Kidney (tissue), 13 donors: ENCODE measurements at regions not wholly inside any gene's neighbourhood (a gene's known extent, or its start where the extent isn't known, plus 50 kb on each side); places are given as distances from the start of the nearest gene placed in this dataset.

Experiments
- DNase-seq, 5 donors: peaks; one replicate each; pipeline ENCODE4 v3.0.0-alpha.2; 2013 to 2020
- FAIRE-seq: peaks from 2 replicates; lab custom pipeline; 2012; peaks lifted over from hg19 to GRCh38; lab: Jason Lieb, UNC
- H3K27ac ChIP-seq, 2 donors: one replicate each; pipeline ENCODE4 v1.7.0; 2013; ENCODE audit warnings: low read depth in 2 of 2, low read length in 2 of 2, inconsistent platforms in 1 of 2
- H3K27me3 ChIP-seq: one replicate; pipeline ENCODE4 v1.7.1; 2013; ENCODE audit warnings: low read length, inconsistent platforms; ENCODE audit not compliant: control insufficient read depth, insufficient read depth
- H3K36me3 ChIP-seq, 3 donors: one replicate each; pipeline versions ENCODE4 v1.7.0 to v1.7.1; 2013; ENCODE audit warnings: low read length in 3 of 3, control low read depth in 1 of 3, inconsistent platforms in 1 of 3; ENCODE audit not compliant: insufficient read depth in 3 of 3, control insufficient read depth in 2 of 3
- H3K4me1 ChIP-seq, 3 donors: one replicate each; pipeline versions ENCODE4 v1.7.0 to v1.7.1; 2013; ENCODE audit warnings: low read length in 3 of 3, inconsistent platforms in 1 of 3, low read depth in 1 of 3; ENCODE audit not compliant: control insufficient read depth in 2 of 3, insufficient read depth in 2 of 3
- H3K4me3 ChIP-seq, 3 donors: one replicate each; pipeline versions ENCODE4 v1.7.0 to v1.8.1; 2013; ENCODE audit warnings: low read length in 3 of 3, control low read depth in 1 of 3, inconsistent platforms in 1 of 3
- H3K9ac ChIP-seq, 3 donors: one replicate each; pipeline versions ENCODE4 v1.7.0 to v1.7.1; 2013; ENCODE audit warnings: low read length in 3 of 3, control low read depth in 1 of 3, inconsistent platforms in 1 of 3
- H3K9me3 ChIP-seq, 3 donors: one replicate each; pipeline versions ENCODE4 v1.7.0 to v1.7.1; 2013; ENCODE audit warnings: low read length in 3 of 3, control low read depth in 1 of 3, inconsistent platforms in 1 of 3; ENCODE audit not compliant: control insufficient read depth in 2 of 3, insufficient read depth in 1 of 3
- CTCF ChIP-seq: IDR thresholded peaks from 3 replicates; pipeline ENCODE4 v1.5.1; 2012; ENCODE audit warnings: mild to moderate bottlenecking, moderate library complexity, borderline replicate concordance; ENCODE audit not compliant: insufficient read depth; ENCODE audit errors: extremely low read depth
- intact Hi-C: fragments of 100-400 bp; cut with DNase I; formaldehyde crosslinking; loops from one replicate; pipeline ENCODE4 v1.11.1; 2022
- donor health status: control.
- donor health status: control.
- donor health status: control.
- donor health status: control.
- donor health status: control.
- donor health status: DM: yes; HTN: yes; CAD: no.
- donor health status: Normal renal cell carcinoma (clear cell type).

- Histone ChIP-seq H3K9ac (no peak overlapping the region), H3K9me3 (no peaks in the 10 kb centered on the region), H3K4me1 (peaks cover 0 to 3% (median 0%) of the 10 kb centered on the region in 3 donors), H3K27ac (no peak overlapping the region), H3K36me3 (no peaks in the 10 kb centered on the region), H3K27me3 (peaks cover 3% of the 10 kb centered on the region), H3K4me3 (no peak overlapping the region)
- no peak for FAIRE-seq
- TF ChIP-seq CTCF: no peak
- intact Hi-C loops: no loop called here
- DNase-seq: no peak
Observed at GRCh38 chr5:2391566-2391965, 359.9 kb downstream of the IRX2 start.

DNA sequence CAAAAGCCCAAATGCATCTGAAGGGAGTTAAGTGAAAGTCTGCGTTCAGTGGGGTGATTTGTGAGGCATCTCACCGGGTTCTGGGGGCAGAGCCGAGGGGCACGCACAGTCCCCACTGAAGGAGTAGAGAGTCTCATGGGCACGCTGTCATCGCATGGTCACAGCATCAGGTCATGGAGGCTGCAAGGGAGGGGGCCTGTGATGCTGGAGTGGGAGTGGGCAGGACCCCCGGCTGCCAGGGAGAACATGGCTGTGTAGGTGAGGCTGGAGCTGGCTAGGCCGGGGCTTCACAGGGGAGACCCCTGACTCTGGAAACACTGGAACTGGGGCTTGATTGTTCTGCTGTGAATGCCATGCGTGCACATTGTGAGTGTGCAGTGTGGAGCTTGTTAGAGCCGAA is 360.5 kb downstream of the IRX2 start:
- no peaks in the 10 kb centered on the region for H3K9me3 ChIP-seq
- FAIRE-seq: no peak
- no peak for TF ChIP-seq CTCF
- intact Hi-C loops: no loop called here
- no peak for DNase-seq
- H3K4me1 ChIP-seq: peaks cover 0 to 3% (median 0%) of the 10 kb centered on the region in 3 donors
- no peak overlapping the region for H3K27ac ChIP-seq
- H3K27me3 ChIP-seq: peaks cover 6% of the 10 kb centered on the region
- H3K9ac ChIP-seq: no peak overlapping the region
- H3K4me3 ChIP-seq: no peak overlapping the region
- no peaks in the 10 kb centered on the region for H3K36me3 ChIP-seq

DNA sequence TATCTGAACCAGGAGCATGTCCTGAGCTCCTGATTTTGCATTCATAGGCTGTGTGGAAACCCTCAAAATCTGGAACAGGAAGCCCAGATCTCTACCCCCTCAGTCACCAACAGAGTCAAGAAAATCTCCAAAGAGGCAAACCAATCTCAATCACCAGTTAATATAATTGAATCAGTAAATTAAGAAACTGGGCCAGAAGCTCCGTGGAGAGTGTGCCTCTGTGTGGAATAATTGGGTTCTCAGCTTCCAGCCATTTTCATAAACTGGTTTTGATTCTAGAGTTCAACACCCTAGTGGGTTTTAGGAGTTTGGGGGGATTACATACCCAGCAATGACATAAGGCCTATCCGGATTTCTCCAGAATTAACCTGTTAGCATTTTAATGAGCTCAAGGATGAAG is 362.9 kb downstream of the IRX2 start:
- Histone ChIP-seq H3K27me3 (peaks cover 8% of the 10 kb centered on the region), H3K9me3 (no peaks in the 10 kb centered on the region), H3K27ac (no peak overlapping the region), H3K36me3 (no peaks in the 10 kb centered on the region), H3K9ac (no peak overlapping the region), H3K4me1 (peaks cover 0 to 3% (median 0%) of the 10 kb centered on the region in 3 donors), H3K4me3 (no peak overlapping the region)
- TF ChIP-seq CTCF: no peak
- FAIRE-seq (no peak), DNase-seq (no peak)
- intact Hi-C loops: no loop called here
